Left colon (tissue), 2 donors: ENCODE measurements at regions not wholly inside any gene's neighbourhood (a gene's known extent, or its start where the extent isn't known, plus 50 kb on each side); places are given as distances from the start of the nearest gene placed in this dataset.

Experiments used
- ATAC-seq: fragments of 200-7000 bp; cut with Tn5 transposase; one replicate; pipeline ENCODE4 v1.9.1; 2020; ENCODE audit warnings: mild to moderate bottlenecking, moderate library complexity
- DNase-seq, 2 donors: peaks; one replicate each; pipeline ENCODE4 v3.0.0-alpha.2; 2020
- intact Hi-C, 2 donors: fragments of 100-400 bp; cut with DNase I in 1 of 2; cut with micrococcal nuclease in 1 of 2; formaldehyde crosslinking; loops; one replicate each; pipeline versions ENCODE4 v1.11.2 to v1.14.0; 2022; cut with DNase I, micrococcal nuclease
- donor health status: DM: no; HTN: no; CAD: no.
- donor health status: DM: yes; HTN: yes; CAD: no.

DNA sequence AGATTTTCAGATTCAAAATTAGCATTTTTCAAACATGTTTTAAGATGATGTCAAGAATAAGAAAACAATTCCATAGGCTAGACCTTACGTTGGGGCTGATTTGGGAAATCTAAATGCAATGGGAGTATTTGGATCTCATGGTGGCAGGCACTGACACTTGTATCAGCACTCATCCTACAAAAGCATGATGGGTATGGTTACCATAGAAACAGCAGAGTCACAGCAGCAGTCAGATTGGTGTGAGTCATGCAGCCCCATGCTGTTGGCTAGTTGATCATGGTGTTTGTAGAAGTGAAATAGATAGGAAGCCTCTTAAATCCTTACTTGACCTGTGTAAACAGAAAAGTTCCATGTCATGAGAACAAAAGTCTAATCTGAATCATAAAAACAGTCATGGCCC lies 1637.3 kb upstream of the PABPC4L start:
- DNase-seq (no peak), ATAC-seq (no peak)
- intact Hi-C loops = no loop called here

DNA sequence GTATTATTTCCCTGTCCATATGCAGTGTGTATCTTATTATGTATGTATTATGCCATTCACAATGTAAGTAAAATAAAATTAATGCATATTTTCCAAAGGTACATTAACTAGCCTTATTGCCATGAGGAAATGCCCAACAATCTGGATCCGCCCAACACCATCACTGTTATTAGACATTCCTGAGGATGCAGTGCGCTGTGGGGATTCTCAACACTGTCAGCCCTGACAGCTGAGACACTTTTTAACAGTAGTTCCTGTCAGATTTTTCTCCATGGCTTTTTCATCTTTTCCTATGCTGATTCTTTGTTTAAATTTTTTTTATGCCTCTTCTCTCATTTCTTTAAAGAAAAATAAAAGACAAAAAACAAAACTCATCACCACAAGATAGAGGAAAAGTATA lies 1632.9 kb upstream of the PABPC4L start:
- no peak for ATAC-seq
- intact Hi-C loops = no loop called here
- DNase-seq = no peak

DNA sequence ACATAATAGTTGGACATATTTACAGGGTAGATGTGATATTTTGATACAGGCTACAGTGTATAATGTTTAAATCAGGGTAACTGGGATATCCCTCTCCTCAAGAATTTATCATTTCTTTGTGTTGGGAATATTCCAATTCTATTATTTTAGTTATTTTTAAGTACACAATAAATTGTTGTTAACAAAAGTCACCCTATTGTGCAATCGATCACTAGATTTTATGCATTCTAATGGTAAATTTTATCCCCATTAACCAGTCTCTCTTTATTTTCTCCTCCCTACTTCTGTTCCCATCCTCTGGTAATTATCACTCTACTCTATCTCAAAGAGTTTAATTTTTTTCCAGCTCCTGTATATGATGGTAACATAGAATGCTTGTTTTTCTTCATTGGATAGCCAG lies 1631.9 kb upstream of the PABPC4L start:
- ATAC-seq = no peak
- DNase-seq = no peak
- intact Hi-C loops = no loop called here

DNA sequence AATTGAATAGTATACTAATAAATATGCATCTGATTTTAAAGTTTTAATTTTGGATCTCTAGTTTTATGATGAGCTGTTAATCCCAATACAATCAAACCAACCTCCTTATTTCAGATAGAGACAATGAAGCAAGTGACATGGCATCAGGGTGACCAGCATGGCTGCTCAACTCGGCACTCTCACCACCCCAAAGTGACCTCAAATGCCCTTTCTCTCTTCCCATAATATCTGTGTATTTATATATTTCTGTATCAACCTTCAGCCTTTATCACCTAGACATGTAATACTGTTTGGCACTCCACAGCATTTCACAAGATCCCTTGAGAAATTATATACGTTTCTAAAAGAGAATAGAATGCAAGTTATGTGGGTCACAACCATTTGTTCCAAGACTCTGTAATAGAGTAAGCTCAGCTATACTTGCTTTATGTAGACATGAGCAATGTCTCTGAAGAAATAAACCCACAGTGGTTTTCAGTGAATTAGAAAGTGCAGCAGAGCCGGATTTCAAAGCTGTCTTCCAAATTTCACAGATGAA lies 1623.2 kb upstream of the PABPC4L start:
- intact Hi-C loops = no loop called here
- no peak for ATAC-seq
- DNase-seq = no peak

DNA sequence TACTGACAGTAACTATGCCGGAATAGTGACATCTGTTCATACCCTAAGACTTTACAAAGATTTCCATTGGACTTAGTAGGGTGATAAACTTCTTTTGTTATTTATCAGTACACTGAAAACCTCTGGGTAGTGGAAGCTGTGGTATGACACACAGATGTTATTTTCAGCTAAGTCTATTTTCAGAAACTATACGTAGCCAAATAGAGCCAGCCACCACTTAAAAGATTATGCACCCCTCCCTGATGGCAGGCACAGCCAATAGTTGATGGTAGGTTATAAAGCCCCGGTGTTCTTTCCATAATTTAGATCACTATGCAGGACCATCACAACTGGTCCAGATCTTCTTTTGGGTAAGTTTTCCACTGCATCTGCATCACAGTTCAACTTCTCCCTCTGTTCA lies 1603.2 kb upstream of the PABPC4L start:
- intact Hi-C loops = no loop called here
- no peak for ATAC-seq
- no peak for DNase-seq

DNA sequence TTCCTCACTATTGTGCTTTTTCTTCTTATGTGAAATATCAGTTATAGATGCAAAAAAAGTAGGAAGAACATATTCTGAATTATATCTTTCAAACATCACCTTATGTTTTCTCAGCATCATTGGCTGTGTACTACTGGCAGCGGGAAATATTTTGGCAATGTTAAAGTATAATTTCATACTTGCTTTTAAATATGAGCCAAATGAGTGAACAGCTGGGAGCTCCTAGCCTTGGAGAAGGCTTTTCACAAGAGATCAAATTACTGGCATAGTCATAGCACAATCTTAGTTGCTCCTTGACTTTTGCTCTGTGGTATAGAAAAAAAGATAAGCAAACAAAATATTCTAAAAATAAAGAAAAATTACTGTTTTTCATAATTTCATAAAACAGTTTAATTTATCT lies 1575.8 kb upstream of the PABPC4L start:
- ATAC-seq = no peak
- no peak for DNase-seq
- intact Hi-C loops = no loop called here

DNA sequence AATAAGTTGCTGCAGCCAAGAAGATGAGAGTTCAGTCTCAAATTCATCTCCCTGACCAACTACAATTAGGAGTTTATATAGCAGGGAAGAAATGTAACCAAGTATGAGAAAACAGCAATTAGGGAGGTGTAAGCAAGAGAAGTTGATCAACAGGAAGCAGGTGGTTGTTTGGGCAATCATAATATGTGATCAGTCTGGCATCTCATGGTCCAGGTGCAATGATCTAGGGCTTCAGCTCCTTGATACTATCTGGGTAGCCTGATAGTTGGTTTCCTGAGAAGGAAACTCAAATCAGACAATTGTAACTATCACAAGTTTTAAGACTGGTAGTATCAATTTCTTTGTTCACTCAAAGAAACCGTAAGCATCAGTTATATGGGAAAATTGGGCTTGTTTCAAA lies 1574.3 kb upstream of the PABPC4L start:
- intact Hi-C loops = no loop called here

DNA sequence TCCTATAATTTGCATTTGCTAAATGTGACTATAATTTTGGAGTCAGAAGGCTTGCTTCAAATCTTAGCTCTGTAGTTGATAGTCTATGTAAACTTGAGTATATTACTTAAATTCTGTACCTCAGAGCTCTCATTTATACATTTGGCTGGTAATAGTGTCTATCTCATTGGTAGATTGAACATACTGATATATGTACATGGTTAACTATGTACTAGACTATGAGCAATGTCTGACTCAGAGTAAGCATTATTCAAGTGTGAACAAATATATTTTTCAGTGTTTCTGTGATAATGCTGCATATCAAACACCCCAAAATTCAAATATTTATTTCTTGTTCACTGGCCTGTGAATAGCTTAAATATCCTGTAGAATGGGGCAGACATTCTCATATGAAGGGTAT lies 1568.9 kb upstream of the PABPC4L start:
- intact Hi-C loops = no loop called here
- ATAC-seq (no peak), DNase-seq (no peak)

More for the DNA sequence above, 1574.3 kb upstream of the PABPC4L start:
- ATAC-seq (no peak), DNase-seq (no peak)

DNA sequence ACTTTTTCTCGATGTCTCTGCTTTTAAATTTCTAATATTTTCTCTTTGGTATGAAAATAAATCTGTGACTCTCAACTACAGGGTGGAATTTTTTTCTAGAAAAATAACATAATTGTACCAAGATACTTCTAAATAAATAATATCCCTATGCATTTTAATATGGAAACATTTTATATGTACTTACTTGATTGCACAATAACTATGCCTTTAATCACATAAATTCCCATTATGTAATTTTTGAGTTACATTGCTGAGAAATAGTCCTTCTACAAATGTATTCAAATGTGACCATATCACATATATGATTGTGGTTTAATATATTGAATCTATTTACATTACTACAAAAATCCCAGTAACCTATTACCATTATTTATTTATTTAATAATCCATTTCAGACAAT lies 1543.3 kb upstream of the PABPC4L start:
- ATAC-seq (no peak), DNase-seq (no peak)
- intact Hi-C loops = no loop called here

DNA sequence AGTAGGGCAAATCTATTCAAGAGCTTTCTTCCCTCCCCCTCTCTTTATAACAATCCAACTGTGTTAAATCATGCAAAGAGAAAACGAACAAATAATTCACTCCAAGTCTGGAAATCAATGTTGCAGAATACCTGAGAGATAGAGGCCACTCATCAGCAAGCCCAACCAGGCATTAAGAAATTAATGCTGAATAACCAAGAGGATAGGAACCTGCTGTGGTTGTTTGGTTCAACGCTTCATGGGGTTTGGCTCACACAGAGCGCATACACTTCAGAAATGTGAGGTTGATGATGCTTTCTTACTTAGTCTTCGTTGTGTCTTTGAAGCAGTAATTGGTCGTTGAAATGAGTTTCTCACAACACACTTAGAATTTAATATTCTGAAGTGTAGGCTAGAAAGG lies 1540.0 kb upstream of the PABPC4L start:
- ATAC-seq (no peak), DNase-seq (no peak)
- intact Hi-C loops = no loop called here

DNA sequence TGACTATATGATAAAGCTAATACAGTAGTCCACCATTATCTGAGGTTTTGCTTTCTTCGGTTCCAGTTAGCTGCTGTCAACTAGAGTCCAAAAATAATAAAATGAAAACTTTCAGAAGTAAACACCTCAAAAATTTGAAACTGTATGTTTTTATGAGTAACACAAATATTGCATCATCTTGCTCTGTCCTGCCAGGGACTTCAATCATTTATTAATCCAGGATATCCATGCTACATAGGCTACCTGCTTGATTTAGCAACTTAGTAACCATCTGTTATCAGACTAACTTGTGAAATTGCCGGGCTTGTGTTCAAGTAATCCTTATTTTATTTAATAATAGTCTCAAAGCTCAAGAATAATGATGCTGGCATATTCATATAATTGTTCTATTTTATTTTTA lies 1537.8 kb upstream of the PABPC4L start:
- intact Hi-C loops = no loop called here
- ATAC-seq (no peak), DNase-seq (no peak)

DNA sequence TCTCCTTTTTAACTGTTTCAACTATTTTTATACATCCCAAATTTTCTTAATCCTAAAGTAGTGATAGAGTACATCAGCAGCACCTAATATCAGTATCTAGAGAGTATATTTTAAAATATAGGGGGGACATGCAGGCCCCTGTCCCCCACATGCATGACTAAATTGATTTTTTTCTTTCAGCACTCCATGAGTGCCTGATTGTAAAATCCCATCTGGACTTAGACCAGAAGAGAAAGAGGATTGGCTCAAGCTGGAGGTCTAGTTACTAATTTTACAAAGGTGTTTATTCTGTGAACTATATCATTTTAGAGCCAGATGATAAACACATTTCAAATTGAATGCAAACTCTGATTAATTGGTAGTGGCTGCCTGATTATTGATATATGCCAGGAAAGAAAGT lies 1533.9 kb upstream of the PABPC4L start:
- no peak for ATAC-seq
- intact Hi-C loops = no loop called here
- DNase-seq = no peak

DNA sequence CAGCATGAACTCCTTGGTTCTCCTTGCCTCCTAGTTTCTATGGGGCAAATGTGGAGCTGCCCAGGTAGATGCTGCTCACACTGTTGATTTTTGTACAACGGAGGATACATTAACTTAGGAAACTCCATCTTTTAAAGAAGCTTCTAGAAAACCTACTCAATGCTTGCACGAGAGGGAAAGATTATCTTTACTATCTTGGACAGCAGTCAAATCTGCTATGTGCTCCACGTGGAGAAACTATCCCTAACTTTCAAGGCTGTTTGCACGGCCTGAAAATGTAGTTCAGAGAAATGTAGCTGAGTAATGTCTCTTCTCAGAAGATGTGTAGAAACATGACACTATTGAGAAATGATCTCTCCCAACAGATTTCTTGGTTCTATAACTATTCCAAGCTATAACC lies 1530.9 kb upstream of the PABPC4L start:
- ATAC-seq = no peak
- no peak for DNase-seq
- intact Hi-C loops = no loop called here

DNA sequence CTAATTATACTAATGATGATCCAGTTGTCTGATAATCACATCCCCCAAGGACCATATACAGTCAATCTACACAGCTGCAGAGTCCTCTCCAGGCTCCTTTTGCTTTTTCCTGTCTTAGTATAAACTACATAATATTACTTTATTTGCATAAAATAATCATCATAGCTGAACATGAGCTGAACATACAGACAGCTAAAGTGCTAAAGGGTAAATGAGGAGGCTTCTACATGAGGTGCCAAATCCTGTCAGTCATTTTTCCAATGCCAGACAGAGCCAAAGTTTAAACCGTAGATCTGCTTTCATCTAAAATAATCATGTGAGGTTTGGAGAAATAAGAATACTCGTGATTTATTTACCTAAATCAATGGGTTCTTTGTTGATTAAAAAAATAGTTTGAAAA lies 1530.1 kb upstream of the PABPC4L start:
- intact Hi-C loops = no loop called here
- ATAC-seq = no peak

DNA sequence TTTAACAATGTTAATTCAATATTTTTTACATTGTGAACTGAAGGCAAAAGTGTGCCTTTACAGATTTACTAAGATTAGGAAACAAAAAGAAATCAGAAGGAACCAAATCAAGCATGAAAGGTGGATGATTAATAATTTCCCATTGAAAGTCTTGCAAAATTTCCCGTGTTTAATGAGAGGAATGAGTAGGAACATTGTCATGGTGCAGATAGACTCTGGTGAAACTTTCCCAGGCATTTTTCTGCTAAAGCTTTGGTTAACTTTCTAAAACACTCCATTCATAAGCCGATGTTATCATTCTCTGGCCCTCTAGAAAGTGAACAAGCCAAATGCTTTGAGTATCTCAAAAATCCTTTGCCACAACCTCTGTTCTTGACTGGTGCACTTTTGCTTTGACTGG lies 1522.8 kb upstream of the PABPC4L start:
- no peak for DNase-seq
- intact Hi-C loops = no loop called here
- no peak for ATAC-seq

More for the DNA sequence above, 1530.1 kb upstream of the PABPC4L start:
- no peak for DNase-seq

DNA sequence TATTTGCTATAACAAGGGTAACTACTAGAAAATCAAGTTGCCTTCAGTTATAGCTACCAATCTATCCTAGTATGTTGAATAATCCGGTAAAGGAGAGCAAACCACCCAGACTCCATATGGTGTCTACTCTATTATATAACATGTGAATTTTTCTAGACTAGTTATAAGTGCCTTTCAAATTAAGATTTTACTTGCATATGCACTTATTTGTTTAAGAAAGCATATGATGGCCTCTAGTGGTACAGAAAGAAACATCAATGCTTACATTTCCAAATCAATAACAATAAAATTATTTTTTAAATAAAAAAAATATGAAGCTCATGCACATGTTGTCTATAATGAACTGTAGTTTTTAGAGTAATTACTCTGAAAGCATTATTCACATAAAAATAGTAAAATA lies 1516.4 kb upstream of the PABPC4L start:
- DNase-seq = no peak
- ATAC-seq = no peak
- intact Hi-C loops = no loop called here

DNA sequence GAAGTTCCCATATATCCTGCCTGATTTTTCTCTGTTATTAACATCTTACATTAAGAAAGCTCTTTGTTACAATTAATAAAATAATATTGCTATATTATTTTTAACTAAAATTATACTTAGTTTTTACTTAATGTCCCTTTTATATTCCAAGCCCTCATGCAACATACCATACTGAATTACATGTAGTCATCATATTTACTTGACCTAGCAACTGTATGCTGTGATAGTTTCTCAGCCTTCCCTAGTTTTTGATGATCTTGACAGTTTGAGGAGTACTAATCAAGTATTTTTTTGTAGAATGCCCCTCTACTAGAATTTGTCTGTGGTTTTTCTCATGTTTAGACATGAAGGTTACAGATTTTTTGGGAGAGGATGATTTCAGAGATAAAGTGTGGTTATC lies 1503.8 kb upstream of the PABPC4L start:
- no peak for DNase-seq
- intact Hi-C loops = no loop called here

DNA sequence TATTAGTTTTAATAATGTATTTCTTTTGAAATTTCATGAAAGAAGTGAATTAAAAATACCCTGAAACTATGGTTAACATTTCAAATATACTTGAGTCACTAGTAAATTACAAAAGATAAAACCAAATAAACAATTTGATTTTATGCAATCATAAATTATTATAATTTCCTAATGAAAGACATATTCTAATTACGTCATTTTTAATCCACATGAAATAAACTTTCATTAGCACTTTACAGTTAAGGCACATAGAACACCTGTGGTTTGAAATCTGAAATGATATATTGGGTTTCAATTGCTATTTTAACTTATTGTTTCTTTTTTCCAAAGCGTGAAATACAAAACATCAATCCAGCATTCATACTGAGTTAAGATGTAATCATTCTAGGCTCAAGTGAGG lies 1492.5 kb upstream of the PABPC4L start:
- no peak for DNase-seq
- intact Hi-C loops = no loop called here
- no peak for ATAC-seq

More for the DNA sequence above, 1503.8 kb upstream of the PABPC4L start:
- no peak for ATAC-seq

DNA sequence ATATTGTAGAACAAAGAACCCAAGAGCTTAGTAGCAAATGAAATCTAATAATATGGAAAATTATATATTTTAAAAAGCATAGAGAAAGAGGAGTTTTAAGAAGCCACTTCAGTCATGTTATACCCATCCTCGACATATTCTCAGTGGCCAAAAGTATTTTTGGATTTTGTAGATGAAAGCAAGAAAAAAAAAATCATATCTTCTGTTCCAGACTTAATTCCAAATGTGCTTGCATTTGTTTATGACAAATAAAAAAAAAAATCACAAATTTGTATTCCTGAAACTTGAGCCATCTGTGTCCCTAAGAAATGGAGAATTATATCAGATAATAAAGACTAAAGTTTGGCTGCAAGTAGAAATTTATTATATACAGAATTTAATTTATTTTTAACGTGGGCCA lies 1482.4 kb upstream of the PABPC4L start:
- ATAC-seq = no peak
- intact Hi-C loops = no loop called here
- no peak for DNase-seq

DNA sequence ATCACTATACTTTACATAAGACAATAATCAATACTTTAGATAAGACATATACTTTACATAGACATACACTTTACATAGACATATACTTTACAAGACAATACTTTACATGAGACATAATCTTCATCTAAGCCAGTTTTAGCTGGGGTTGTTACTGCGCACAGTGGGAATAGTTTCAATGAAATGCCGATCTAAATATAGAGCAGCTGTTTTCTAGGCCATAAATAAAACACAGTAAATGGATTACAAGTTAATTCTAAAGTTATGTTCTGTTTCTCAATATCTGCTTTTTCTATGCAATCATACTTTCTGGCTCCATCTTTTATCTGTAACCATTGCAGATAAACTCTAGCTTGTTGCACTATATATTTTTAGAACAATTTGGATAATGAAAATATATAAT lies 1470.6 kb upstream of the PABPC4L start:
- DNase-seq (no peak), ATAC-seq (no peak)
- intact Hi-C loops = no loop called here

DNA sequence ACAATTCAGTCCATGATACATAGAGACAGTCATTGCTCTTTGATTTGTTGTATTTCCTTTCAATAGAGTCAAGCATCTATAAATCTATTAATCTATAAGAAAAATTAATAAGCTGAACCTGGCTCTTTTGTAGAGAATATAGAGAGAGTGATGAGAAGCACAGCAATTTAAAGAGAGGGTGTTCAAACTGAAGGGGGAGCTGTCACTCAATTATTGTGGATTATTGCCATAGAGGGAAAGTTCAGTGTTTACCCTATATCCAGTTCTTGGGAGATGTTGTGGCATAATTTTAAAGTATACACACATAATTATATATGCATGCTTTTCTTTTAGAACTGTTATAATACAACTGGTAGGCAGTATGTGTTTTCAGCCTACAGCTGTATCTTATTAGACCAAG lies 1469.0 kb upstream of the PABPC4L start:
- intact Hi-C loops = no loop called here
- no peak for ATAC-seq
- DNase-seq = no peak
